GM19238 (cell line): ENCODE measurements at regions not wholly inside any gene's neighbourhood (a gene's known extent, or its start where the extent isn't known, plus 50 kb on each side); places are given as distances from the start of the nearest gene placed in this dataset.

ENCODE experiments used
- DNase-seq: peaks from one replicate; pipeline ENCODE4 v3.0.0; 2011; ENCODE audit warnings: low spot score; ENCODE audit not compliant: insufficient read length

DNA sequence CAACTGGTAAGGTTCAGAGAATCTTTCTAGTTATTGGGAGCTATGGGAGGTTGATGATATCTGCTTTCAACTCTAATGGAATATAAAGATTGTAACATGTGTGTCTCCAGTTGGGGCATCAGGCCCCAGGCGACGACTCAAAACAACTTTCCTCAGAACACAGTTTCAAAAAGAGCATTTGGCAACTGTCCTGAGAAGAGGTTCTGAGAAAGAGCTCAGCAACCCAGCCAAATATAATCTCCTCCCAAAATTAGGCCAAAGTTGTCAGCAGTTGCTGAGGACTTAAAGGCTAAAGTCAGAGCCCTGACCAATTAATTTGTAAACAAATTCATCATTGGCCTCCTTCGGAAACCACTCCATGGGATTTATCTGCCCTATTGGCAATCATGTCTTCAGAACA, 251.1 kb upstream of the NFE2L3 start:
- no peak for DNase-seq

DNA sequence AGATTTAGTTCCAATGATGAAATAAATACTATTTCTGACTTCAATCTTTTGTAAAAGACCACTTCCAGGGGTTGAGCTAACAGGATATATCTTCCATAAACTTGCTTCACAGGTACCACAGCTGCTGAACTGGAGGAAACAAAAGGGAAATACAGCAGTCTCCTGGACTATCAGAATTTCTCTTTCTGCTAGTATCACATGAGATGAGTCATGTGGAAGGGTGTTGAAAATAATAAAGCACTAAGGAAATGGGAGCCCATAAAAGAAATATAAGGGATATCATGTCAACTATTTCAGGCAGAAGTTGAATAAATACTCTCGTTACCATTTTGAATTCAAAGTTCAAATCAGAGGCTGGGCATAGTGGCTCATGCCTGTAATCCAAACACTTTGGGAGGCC, 250.3 kb upstream of the NFE2L3 start:
- no peak for DNase-seq

DNA sequence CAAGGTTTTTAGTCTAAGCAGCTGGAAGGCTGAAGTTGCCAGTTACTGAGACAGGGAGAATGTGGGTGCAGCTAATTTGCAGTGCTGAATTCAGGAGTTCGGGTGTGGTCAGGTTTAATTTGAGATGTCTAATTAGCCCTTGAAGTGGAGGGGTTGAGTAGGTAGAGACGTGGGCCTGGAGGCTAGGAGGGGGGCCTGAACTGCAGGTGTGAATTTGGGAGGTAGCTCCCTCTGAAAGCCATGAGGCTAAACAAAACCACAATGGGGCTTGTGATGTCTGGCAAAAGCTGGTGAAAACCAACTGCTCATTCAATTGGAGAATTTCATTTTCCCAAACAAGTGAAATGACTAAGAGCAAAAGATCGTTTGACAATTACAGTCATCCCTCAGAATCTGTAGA, 246.0 kb upstream of the NFE2L3 start:
- DNase-seq = no peak

DNA sequence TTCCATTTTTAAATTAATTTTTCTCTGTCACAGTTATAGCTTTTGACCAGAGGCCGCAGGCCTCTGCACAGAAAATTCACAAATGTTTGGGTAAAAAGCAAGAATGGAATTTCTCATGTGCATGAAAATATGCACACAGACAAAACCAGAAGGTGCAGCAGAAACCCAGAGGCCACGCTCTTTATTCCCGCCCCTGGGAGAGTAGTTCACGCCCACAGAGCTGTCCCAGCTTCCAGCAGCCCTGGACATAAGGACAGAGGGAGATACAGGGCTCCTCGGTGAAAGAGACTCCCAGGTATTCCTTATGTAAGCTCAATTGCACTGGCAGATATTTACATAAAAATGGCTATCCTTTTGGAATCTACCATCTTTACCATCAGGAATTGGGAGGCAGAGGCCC, 245.2 kb upstream of the NFE2L3 start:
- no peak for DNase-seq

DNA sequence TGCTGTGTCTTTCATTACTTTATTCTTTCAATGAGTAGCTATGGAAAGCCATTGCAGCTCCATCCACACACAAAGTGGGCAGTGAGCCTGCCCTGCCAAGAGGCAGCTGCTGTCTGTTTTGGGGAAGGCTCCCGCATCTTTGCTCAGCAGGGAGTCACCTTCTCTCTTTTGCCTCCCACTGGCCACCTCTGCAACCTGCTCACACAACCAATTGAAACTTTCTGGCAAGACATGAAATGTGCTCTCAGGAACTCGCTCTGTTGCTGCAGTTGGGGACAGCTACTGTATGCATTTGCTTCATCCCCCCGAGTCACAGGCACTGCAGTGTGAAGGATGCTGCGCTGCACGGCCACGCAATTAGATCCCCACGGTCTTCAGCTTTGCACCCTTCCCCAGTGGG, 244.8 kb upstream of the NFE2L3 start:
- DNase-seq = no peak

DNA sequence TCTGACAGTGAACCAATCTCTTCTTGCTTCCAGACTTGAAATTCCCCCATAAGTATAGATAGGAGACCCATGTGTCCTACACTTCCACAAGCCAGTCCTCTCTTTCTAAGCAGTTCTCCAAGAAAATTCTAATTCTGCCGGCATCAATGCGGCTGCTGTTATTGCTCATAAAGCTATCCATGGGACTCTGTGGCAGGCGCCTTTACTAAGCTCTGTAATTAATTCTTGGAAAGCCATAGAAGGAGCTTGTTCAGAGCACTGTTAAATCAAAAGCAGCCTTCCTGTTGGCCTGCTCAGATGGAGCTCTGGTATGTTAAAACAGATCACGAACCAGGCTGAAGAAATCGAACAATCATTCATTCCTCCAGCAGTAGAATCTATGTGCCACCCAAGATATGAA, 244.3 kb upstream of the NFE2L3 start:
- no peak for DNase-seq

DNA sequence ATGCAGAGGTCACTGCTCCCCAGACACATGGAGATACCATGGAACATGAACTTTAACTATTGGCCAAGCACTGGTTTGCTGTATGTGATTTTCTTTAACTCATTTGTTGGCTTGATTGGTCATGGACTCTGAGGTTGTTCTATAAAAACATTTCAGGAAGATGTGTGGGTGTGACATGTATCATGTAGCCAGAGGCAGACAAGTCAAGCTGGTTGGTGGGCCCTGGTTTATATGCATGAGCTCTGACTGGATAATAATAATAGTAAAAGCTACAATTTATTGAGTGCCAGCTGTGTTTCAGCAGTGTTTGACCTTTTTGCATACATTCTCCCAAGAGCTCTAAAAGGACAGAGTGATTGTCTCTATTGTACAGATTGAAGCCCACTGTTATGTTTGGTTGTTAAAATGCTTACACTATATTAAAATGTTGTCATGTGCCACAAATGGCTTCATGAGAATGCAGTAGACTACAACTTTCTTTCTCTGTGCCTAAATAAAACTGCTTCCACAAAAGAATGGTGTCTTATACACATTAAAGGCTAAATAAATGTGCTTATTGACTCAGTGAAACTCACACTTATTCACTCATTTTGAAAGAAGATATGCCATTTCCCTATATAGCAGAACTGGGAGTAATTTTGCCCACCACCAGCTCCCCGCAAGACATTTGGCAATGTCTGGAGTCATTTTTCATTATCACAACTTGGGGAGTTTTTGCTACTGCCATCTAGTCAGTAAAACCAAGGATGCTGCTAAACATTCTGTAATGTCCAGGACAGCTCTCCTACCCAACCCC, 243.6 kb upstream of the NFE2L3 start:
- no peak for DNase-seq

DNA sequence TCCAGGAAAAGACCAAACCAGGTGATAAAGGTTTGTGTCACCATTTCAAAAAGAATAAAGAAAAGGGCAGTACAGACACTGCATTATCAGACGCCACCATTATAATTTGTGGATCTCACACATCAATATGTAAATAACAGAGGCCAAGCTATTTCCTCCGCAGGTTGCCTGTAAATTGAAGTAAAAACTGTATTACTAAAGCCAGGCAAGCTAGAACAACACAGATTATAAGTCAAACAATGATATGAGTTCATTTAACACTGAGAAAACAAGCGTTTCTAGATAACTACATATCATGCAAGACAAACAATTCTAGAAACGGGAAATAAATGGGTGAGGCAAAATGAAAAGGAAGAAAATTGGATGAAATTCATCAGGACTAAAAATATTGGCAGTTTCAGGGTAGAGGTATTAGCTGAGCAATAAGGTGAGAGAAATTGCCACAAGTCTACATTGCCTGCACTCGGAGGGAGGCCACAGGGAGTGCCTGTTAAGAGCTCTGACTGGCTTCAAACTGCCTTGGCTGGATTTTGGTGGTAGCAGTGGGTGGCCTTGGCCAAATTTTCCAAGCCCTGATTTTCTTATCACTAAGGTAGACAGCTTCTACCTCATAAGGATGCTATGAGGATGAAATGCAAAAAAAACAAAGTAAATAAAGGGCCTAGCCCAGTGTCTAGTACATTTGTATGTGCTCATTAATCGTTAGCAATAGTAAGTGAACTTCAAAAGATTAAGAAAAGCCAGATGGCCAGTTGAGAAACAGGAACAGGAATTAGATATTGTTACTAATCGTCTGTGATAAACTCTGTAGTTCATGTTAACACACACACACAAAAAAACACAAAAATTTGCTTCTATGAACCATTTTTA, 240.0 kb upstream of the NFE2L3 start:
- no peak for DNase-seq

DNA sequence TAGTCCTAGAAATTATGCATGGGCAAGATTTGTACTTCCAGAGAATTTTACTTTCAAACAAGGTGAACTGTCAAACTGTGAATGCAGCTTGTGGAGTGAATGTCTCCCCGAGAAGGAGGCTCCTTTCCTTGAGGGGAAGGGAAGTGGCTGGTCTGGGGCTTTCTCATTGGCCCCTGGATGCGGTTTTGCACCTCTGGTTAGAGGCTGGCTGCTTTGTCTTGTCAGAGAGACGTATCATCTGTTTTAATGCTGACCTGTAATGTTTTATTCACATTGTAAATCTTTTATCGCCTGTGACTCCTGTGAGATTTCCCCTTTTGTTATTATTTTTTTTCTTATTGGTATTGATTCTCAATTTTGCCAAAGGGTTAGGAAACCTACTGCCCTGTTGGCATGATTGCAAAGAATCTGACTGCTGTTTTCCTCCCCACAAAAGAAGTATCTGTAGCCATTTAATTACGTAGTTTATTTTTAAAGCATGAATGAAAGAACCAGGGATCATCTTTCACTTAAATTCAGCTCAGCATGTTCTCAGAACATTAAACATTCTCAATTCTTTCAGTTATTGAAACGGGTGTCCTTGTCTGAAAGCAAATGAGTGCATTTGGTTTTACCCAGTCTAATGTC, 238.3 kb upstream of the NFE2L3 start:
- no peak for DNase-seq

DNA sequence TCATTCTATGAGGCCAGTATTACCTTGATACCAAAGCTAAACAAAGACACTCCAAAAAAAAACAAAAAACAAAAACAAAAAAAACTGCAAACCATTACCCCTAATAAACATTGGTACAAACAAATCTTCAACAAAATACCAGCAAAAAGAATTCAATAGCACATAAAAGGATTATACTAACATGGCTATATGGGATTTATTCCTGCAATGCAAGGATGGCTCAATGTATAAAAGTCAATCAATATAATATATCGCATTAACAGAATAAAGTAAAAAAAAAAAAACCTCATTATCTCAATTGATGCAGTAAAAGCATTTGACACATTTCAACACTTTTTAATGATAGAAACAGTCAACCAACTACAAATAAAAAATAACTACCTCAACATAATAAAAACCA, 233.3 kb upstream of the NFE2L3 start:
- DNase-seq = no peak

DNA sequence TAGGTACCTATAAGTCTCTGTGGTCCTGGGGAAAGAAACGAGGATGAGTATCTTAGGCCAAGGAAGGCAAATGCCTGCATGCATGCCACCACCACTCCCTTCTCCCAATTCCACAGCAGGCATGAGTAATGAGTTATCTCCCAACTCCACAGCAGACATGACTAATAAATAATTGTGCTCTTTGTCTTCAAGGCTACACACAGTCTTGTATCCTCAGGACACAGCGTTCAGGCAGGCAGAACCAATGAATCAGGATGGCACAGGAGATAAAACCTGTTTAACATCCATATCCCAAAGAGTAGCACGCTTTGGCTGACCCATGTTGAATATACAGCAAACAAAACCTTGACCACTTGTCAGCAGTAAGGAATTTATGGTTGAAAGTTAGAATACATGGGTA, 229.7 kb upstream of the NFE2L3 start:
- no peak for DNase-seq

DNA sequence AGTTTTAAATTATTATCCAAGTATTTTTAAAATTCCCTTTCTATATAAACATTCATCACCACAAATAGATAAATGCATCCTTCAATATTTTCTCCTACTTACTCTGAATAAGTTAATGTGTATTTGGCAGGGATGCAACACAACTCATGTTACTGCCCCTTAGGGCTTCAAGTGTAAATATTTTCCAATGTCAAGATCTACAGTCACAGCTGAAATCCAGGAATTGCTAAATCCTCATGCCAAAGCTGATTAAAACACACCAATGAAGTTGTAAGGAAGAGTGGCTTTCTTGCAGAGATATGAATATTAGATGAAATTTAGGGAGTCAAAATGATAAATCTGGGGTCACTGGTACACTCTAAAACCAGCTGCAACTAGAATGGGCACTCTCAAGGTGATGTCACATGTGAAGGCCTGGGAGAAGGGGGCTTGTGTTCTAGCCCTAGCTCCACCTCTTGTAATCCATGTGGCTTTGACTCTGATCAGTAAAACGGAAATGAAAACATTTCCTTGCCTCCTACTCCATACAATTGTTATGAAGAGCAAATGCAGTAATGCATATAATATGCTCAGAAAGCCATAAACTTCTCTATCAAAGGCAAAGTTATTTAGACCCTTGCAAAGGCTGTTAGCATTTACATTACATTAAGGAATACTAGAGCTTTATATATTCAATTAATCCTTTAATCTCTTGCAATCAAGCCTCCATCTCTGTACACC, 228.1 kb upstream of the NFE2L3 start:
- no peak for DNase-seq

DNA sequence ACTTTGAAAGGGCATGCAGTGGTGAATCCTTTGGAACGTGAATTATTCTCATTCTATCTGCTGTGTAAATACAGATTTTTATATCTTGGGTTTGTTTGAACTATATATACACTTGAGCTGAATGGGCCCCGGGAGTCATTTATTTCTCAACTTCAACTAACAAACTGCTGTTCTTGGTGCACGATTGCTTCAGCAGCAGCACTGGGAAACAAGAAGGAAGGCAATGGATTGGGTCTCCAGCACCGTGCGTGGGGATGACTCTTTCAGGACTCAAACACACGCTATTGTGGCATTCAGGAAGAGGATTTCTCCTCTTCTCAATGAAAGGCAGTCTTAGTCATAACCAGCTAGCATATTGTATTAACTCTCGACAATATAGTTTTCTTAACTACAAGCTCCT, 226.0 kb upstream of the NFE2L3 start:
- no peak for DNase-seq

DNA sequence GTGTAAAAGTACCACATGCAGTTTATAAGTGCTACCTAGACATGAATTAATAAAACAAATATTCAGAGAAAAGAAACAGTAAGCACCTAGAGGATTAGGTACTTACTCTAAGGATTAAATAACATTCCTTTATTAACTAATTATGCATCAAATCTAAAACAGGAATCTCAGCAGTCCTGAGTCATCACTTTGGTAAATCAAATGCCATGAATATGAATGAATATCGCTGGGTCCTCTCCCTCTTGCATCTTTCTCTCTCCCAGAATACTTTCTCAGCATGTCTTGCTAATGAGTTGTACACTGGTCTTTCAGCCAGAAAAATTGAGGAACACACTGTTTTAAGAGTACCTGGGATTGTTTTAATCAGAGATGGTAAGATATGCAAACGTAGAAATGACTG, 225.5 kb upstream of the NFE2L3 start:
- no peak for DNase-seq

DNA sequence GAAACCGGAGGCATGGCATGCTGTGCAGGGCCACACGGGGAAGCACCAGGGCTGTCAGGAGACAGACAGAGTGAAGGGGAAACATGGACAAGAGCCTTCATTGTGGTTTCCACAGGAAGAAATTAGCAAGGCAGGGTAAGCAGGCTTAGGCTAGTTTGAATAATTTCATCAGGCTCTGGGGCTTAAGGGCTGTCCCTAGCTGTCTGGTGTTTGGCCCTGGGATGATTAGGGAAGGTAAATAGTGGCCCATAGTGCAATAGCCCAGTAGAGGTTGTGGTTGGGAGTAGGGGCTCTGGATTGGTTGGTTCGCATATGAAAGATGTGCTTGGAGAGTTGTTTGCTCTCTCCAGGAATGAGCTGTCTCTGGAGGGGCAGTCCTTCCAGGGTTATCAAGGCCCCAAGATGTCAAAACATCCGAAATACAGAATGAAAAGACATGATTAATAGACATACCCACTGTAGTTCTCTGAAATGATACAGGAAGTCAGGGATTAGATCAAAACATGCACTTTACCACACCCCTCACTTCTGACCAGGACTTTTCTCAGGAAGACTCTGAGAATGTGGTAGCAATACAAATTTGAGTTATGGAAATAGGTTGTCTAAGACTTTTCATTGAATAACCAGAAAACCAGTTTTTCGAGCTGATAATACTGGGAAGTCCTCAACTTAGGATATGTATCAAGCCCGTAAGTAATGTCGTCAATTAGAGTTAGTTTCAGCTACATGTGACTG, 224.9 kb upstream of the NFE2L3 start:
- DNase-seq = no peak

DNA sequence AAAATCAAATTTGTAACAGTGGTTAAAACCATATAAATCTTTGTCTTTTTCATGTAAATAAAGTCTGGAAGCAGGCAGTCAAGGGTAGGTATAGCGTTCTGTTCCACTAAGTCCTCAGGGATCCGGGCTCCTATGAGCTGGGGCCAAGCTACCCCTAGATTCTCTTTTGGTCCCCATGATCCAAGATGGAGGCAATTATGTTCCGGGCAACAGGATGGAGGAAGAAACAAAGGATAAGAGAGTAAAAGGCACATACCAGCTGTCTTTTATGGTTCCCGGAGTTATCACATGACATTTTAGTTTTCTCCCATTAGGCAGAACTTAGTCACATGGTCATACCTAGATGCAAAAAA, 224.4 kb upstream of the NFE2L3 start:
- no peak for DNase-seq

DNA sequence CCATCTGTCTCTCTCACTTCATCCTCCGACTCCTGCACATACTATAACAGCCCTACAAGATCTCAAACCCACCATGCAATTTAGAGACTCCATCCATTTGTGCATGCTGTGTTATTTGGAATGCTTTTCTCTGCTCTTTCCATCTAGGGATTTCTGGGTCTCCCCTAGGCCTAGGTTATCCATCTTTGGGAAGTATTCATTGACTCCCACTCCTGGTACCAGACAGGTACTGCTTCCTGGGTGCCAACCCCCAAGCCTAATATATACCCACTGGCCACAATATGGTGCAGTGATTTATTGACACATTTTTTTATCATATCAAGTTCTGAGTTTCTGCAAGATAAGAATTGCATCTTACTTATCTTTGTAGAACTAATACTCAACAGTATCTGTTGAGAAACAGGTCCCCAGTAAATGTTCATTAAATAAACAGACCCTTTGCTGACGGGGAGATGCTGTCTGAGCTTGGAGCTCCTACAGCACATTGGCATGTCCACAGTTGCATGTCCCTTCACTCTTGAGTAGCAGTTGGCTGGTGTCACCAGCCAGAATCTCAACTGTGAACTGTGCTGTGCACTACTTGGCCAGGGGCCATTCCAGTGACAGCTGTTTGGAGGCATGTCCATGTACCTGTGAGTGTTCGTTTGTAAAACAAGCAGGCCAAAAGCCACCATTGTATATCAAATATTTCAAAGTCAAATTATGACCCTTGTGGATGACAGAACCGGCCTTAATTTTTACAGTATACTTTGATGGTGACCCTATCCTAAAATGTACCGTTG, 223.3 kb upstream of the NFE2L3 start:
- no peak for DNase-seq

DNA sequence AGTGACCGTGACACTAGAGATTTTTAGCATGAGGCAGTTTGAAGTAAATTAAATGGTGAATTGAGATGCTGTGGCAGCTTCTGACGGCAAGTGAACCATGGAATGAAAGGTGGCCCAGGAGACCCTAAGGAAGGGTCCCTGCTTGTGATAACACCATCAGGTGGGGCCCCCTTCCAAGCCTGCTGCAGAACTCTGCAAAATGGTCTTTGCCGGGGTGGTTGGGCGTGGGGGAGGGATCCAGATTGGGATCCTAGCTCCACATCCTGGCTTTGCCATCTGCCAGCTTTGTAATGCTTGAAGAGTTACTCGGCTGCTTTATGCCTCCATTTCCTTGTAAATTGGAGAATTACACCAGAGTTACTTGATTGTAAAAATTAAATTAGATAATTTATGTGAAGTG, 222.6 kb upstream of the NFE2L3 start:
- DNase-seq = no peak

DNA sequence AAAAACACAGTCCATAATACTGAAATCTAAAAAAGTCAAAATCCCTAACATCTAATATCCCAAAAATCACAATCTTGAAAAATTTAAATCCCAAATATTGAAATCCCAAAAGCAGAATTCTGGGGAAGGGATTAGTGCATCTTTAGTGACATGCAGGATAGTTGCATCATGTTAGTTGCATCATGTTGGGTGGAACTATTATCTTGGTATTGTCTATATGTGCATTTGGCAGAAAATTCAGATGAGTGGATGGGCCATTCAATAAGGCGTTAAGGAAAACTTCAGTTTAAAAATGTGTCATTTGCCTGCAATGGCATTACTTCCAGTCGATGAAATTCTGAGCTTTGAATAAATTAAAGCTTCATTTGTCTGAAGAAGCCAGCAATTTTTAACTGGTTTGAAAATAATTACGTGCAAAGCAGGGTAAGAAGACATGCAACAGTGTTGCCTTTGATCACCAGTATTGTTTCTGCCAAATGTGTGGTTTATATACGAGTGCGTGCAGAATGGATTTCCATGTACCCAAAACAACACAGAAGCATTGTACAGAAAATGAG, 221.4 kb upstream of the NFE2L3 start:
- no peak for DNase-seq

DNA sequence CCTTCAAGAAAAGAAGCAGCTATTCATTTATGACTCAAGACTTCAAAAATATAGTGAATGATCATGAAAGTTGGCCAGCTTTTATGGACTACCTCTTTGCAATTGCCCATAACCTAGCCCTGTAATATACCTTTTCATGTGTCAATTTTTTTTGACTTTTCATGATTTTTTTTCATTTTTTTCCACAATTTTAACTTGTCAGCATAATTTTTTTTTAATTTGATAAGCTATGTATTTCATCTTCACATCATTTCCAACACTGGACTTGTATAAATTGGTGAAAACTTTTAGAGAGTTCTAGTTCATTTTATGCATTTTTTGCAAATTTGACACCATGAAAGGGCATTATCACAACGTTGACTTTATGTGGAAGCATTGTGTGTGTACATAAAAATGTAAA, 220.8 kb upstream of the NFE2L3 start:
- no peak for DNase-seq
